MM.1S (cell line): ENCODE measurements at regions not wholly inside any gene's neighbourhood (a gene's known extent, or its start where the extent isn't known, plus 50 kb on each side); places are given as distances from the start of the nearest gene placed in this dataset.

Experiments used
- DNase-seq: peaks from one replicate; pipeline ENCODE4 v3.0.0-alpha.2; 2015
- H2AFZ ChIP-seq: fragments of 300-600 bp; sonication (generic); 2 replicates; pipeline ENCODE4 v1.6.0; 2016; ENCODE audit warnings: antibody characterized with exemption, low read length
- H3F3A ChIP-seq: fragments of 300-600 bp; sonication (generic); 2 replicates; pipeline ENCODE4 v1.6.1; 2016; ENCODE audit warnings: mild to moderate bottlenecking, antibody characterized with exemption, low read length, moderate library complexity, mixed read lengths; ENCODE audit not compliant: insufficient read depth
- H3K27ac ChIP-seq: fragments of 300-600 bp; sonication (generic); 2 replicates; pipeline ENCODE4 v1.5.1; 2016; ENCODE audit warnings: mild to moderate bottlenecking, low read length
- H3K27me3 ChIP-seq: fragments of 300-600 bp; sonication (generic); replicated peaks from 2 replicates; pipeline ENCODE4 v1.6.0; 2016; ENCODE audit warnings: low read length; ENCODE audit not compliant: insufficient read depth
- H3K36me3 ChIP-seq: fragments of 300-600 bp; sonication (generic); replicated peaks from 2 replicates; pipeline ENCODE4 v1.6.1; 2016; ENCODE audit warnings: mild to moderate bottlenecking, low read length, mixed read lengths; ENCODE audit not compliant: insufficient read depth
- H3K4me1 ChIP-seq: fragments of 300-600 bp; sonication (generic); 2 replicates; pipeline ENCODE4 v1.6.1; 2016; ENCODE audit warnings: low read length, mixed read lengths
- H3K4me2 ChIP-seq: fragments of 300-600 bp; sonication (generic); 2 replicates; pipeline ENCODE4 v1.6.0; 2016; ENCODE audit warnings: low read depth, low read length
- H3K4me3 ChIP-seq: fragments of 300-600 bp; sonication (generic); 2 replicates; pipeline ENCODE4 v1.5.1; 2016; ENCODE audit warnings: low read length, mixed read lengths
- H3K79me2 ChIP-seq: fragments of 300-600 bp; sonication (generic); 2 replicates; pipeline ENCODE4 v1.6.1; 2016; ENCODE audit warnings: mixed run types, low read length, mixed read lengths
- H3K9ac ChIP-seq: fragments of 300-600 bp; sonication (generic); 2 replicates; pipeline ENCODE4 v1.6.1; 2016; ENCODE audit warnings: low read length, mixed read lengths
- H3K9me2 ChIP-seq: fragments of 300-600 bp; sonication (generic); replicated peaks from 2 replicates; pipeline ENCODE4 v1.6.1; 2016; ENCODE audit warnings: mild to moderate bottlenecking, low read length, mixed read lengths; ENCODE audit not compliant: insufficient read depth
- H3K9me3 ChIP-seq: fragments of 300-600 bp; sonication (generic); replicated peaks from 2 replicates; pipeline ENCODE4 v1.6.1; 2016; ENCODE audit warnings: mild to moderate bottlenecking, low read length, mixed read lengths; ENCODE audit not compliant: insufficient read depth
- H4K20me1 ChIP-seq: fragments of 300-600 bp; sonication (generic); 2 replicates; pipeline ENCODE4 v1.6.1; 2016; ENCODE audit warnings: mild to moderate bottlenecking, low read length, moderate library complexity, mixed read lengths; ENCODE audit not compliant: insufficient read depth
- EZH2 ChIP-seq: fragments of 300-600 bp; sonication (generic); optimal IDR thresholded peaks from 2 replicates; pipeline ENCODE3; 2017; ENCODE audit warnings: low read depth, mild to moderate bottlenecking, antibody characterized with exemption, low read length, mixed read lengths
- EZH2phosphoT487 ChIP-seq: fragments of 300-600 bp; sonication (generic); IDR thresholded peaks from 2 replicates; pipeline ENCODE4 v1.6.1; 2018; ENCODE audit warnings: antibody characterized with exemption, low read length
- TF ChIP-seq, protein P1 (sequence below): fragments of 300-600 bp; sonication (generic); IDR thresholded peaks from 2 replicates; pipeline ENCODE4 v1.5.1; 2016; ENCODE audit warnings: antibody characterized with exemption, low read length, mixed read lengths

- Histone ChIP-seq H3K27me3 (no peaks in the 10 kb centered on the region), H3K9me3 (no peaks in the 10 kb centered on the region), H3K4me2 (no peak overlapping the region), H3K9me2 (no peaks in the 10 kb centered on the region), H3K4me1 (peaks cover 14% of the 10 kb centered on the region), H3F3A (no peaks in the 10 kb centered on the region), H3K27ac (no peak overlapping the region), H3K79me2 (no peaks in the 10 kb centered on the region), H2AFZ (no peak overlapping the region), H4K20me1 (no peaks in the 10 kb centered on the region), H3K4me3 (no peak overlapping the region), H3K9ac (no peak overlapping the region), H3K36me3 (no peaks in the 10 kb centered on the region)
- TF ChIP-seq, protein P1, sequence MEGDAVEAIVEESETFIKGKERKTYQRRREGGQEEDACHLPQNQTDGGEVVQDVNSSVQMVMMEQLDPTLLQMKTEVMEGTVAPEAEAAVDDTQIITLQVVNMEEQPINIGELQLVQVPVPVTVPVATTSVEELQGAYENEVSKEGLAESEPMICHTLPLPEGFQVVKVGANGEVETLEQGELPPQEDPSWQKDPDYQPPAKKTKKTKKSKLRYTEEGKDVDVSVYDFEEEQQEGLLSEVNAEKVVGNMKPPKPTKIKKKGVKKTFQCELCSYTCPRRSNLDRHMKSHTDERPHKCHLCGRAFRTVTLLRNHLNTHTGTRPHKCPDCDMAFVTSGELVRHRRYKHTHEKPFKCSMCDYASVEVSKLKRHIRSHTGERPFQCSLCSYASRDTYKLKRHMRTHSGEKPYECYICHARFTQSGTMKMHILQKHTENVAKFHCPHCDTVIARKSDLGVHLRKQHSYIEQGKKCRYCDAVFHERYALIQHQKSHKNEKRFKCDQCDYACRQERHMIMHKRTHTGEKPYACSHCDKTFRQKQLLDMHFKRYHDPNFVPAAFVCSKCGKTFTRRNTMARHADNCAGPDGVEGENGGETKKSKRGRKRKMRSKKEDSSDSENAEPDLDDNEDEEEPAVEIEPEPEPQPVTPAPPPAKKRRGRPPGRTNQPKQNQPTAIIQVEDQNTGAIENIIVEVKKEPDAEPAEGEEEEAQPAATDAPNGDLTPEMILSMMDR: no peak
- TF ChIP-seq EZH2phosphoT487 (no peak), EZH2 (no peak)
- DNase-seq: no peak
Measured at GRCh38 chr7:47215049-47215448, 366.9 kb downstream of the TNS3 start.

GRCh38 chr7:47213276-47213675 lies 368.6 kb downstream of the TNS3 start:
- Histone ChIP-seq H3K9ac (no peak overlapping the region), H3K9me2 (no peaks in the 10 kb centered on the region), H3K27ac (no peak overlapping the region), H3F3A (no peaks in the 10 kb centered on the region), H2AFZ (no peak overlapping the region), H4K20me1 (no peaks in the 10 kb centered on the region), H3K4me1 (peaks cover 14% of the 10 kb centered on the region), H3K4me3 (no peak overlapping the region), H3K36me3 (no peaks in the 10 kb centered on the region), H3K27me3 (no peaks in the 10 kb centered on the region), H3K9me3 (no peaks in the 10 kb centered on the region), H3K79me2 (no peaks in the 10 kb centered on the region), H3K4me2 (no peak overlapping the region)
- no peak for DNase-seq
- TF ChIP-seq EZH2 (no peak), EZH2phosphoT487 (no peak)
- TF ChIP-seq, protein P1: no peak

DNA sequence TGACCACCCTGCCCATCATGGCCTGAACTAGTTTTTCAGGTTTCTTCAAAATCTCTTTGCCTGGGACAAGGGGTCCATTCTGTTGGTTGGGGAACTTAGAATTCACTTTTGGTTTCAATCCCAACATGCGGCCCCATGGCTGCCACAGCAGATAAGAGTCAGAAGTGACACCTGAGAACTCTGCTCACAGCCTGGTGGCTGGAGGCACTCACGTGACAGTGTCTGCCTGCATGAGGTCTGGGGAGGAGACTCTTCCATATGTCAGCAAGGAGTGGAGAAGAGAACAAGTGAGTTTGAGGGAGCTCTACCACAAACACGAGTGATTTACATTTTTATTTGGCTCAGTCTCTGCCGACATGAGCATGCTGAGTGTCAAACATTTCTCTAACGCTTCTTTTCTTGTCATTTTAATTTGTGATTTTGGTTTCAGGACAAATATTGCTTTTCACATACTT lies 370.4 kb downstream of the TNS3 start:
- H3K4me2 ChIP-seq: peak overlapping the region; percentile 3; the same call in 1 of the 2 replicates
- DNase-seq: peak; percentile 90
- TF ChIP-seq EZH2phosphoT487 (no peak), EZH2 (no peak)
- TF ChIP-seq, protein P1: no peak

More for the DNA sequence above, 370.4 kb downstream of the TNS3 start:
- H3K9me2 ChIP-seq: no peaks in the 10 kb centered on the region
- H4K20me1 ChIP-seq: no peaks in the 10 kb centered on the region
- H2AFZ ChIP-seq: peak overlapping the region; percentile 37
- peaks cover 14% of the 10 kb centered on the region for H3K4me1 ChIP-seq
- H3K9me3 ChIP-seq: no peaks in the 10 kb centered on the region
- H3K9ac ChIP-seq: no peak overlapping the region
- H3F3A ChIP-seq: no peaks in the 10 kb centered on the region
- no peak overlapping the region for H3K4me3 ChIP-seq
- H3K79me2 ChIP-seq: no peaks in the 10 kb centered on the region
- H3K27ac ChIP-seq: no peak overlapping the region
- H3K36me3 ChIP-seq: no peaks in the 10 kb centered on the region
- no peaks in the 10 kb centered on the region for H3K27me3 ChIP-seq
